ENCODE measurements at regions not wholly inside any gene's neighbourhood (a gene's known extent, or its start where the extent isn't known, plus 50 kb on each side); places are given as distances from the start of the nearest gene placed in this dataset.
A peak's percentile ranks its signal among the peaks of the same experiment; 100 is the strongest.

DNA sequence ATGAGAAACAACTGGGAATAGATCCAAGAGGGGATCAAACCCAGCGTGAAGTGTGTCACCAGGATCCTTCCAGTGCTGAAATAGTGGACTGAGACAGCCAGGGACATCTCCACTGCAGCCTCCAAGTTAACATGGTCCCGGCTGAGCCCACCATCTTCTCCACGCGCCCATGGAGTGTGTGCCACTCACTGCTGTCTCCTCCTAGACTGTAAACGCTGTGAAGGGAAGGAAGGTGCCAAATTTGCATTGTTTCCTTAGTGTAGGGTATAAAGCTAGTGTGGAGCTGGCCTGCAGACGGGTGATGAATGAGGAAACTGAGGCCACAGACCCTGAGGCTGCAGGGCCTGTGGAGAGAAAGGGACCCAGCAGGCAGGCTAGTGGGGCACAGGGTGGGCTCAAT is 183.6 kb downstream of the FOXD2 start:
- H3K36me3 Mint-ChIP-seq (ENCODE audit: low read depth, unreplicated experiment): no peaks in the 10 kb centered on the region
- DNase-seq (ENCODE audit: low spot score): no peak
- H3K4me1 Mint-ChIP-seq (ENCODE audit: unreplicated experiment): no peaks in the 10 kb centered on the region
- H3K9me3 Mint-ChIP-seq (ENCODE audit: unreplicated experiment): no peaks in the 10 kb centered on the region
- no peak for TF ChIP-seq CTCF (IDR thresholded peaks at IDR 0.05; ENCODE audit: unreplicated experiment)
- H3K27me3 Mint-ChIP-seq (ENCODE audit: unreplicated experiment): peaks cover 3% of the 10 kb centered on the region
- H3K27ac Mint-ChIP-seq (ENCODE audit: unreplicated experiment): no peak overlapping the region
- H3K4me3 Mint-ChIP-seq (ENCODE audit: unreplicated experiment): no peak overlapping the region

GRCh38 chr1:47621977-47622376 is 184.1 kb downstream of the FOXD2 start:
- DNase-seq (ENCODE audit: low spot score): no peak
- Mint-ChIP-seq H3K9me3 (ENCODE audit: unreplicated experiment) (no peaks in the 10 kb centered on the region), H3K4me1 (ENCODE audit: unreplicated experiment) (no peaks in the 10 kb centered on the region), H3K27ac (ENCODE audit: unreplicated experiment) (no peak overlapping the region), H3K27me3 (ENCODE audit: unreplicated experiment) (peaks cover 4% of the 10 kb centered on the region), H3K36me3 (ENCODE audit: low read depth, unreplicated experiment) (no peaks in the 10 kb centered on the region), H3K4me3 (ENCODE audit: unreplicated experiment) (no peak overlapping the region)
- no peak for TF ChIP-seq CTCF (IDR thresholded peaks at IDR 0.05; ENCODE audit: unreplicated experiment)

DNA sequence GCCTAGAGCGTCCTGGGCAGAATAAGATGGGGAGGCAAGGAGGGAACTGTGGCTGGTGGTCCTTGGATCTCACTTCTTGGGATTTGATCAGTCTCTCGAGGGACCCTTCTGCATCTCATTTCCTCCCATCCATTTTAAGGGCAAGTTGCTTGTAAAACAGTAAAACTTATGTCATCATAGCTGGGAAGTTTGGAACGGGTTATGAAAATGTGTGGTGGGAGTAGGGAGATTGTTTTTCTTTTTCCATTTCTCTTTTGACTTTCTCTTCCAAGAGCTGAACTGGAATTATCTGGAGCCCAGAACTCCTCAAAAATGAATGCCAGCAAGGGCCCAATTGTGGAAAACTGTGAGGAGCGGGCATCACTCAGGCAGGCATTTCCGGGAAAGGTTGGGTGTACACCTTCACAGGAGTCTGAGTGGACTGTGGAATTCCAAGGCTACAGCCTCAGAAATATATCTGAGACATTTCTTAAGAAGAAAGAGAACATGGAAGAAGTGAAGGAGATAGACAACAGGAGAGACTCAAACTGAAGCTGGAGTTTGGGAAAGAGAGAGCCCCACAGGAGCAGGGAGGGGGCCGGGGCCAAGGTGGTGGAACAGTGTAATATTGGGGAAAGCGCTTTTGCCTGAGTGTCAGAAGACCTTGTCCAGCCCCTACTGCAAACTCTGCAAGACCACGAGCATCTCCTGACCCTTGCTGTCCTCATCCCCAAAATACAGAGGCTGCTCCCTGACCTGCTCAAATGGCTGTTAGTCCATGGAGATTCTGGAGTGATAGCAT is 185.1 kb downstream of the FOXD2 start:
- no peak for DNase-seq (ENCODE audit: low spot score)

GRCh38 chr1:47623557-47623940 is 185.7 kb downstream of the FOXD2 start:
- H3K27ac Mint-ChIP-seq (ENCODE audit: unreplicated experiment): no peak overlapping the region
- H3K9me3 Mint-ChIP-seq (ENCODE audit: unreplicated experiment): no peaks in the 10 kb centered on the region
- TF ChIP-seq CTCF (IDR thresholded peaks at IDR 0.05; ENCODE audit: unreplicated experiment): no peak
- peaks cover 7% of the 10 kb centered on the region for H3K27me3 Mint-ChIP-seq (ENCODE audit: unreplicated experiment)
- H3K4me3 Mint-ChIP-seq (ENCODE audit: unreplicated experiment): no peak overlapping the region
- peak; percentile 2 for DNase-seq (ENCODE audit: low spot score)
- H3K4me1 Mint-ChIP-seq (ENCODE audit: unreplicated experiment): no peaks in the 10 kb centered on the region
- no peaks in the 10 kb centered on the region for H3K36me3 Mint-ChIP-seq (ENCODE audit: low read depth, unreplicated experiment)

More for the DNA sequence above, 185.1 kb downstream of the FOXD2 start:
- no peaks in the 10 kb centered on the region for H3K36me3 Mint-ChIP-seq (ENCODE audit: low read depth, unreplicated experiment)
- peaks cover 7% of the 10 kb centered on the region for H3K27me3 Mint-ChIP-seq (ENCODE audit: unreplicated experiment)
- H3K27ac Mint-ChIP-seq (ENCODE audit: unreplicated experiment): no peak overlapping the region
- TF ChIP-seq CTCF (IDR thresholded peaks at IDR 0.05; ENCODE audit: unreplicated experiment): no peak
- no peaks in the 10 kb centered on the region for H3K4me1 Mint-ChIP-seq (ENCODE audit: unreplicated experiment)
- H3K9me3 Mint-ChIP-seq (ENCODE audit: unreplicated experiment): no peaks in the 10 kb centered on the region
- H3K4me3 Mint-ChIP-seq (ENCODE audit: unreplicated experiment): no peak overlapping the region

DNA sequence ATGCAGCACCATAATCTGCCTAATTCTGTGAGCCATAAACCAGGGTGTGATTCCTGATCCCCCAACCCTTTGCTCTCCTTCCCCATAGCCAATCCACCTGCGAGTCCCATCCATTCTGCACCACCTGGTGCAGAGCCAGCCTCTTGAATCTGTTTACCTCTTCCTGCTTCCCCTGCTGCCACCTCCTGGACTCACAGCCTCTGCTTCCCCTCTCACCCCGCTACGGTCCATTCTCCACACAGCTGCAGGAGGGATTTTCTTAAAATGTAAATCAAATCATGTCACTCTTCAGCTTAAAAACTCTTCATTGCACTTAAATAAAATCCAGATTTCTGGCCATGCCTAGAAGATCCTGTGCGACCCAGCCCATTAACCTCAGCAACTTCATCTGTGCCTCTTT is 186.7 kb downstream of the FOXD2 start:
- no peak for TF ChIP-seq CTCF (IDR thresholded peaks at IDR 0.05; ENCODE audit: unreplicated experiment)
- Mint-ChIP-seq H3K36me3 (ENCODE audit: low read depth, unreplicated experiment) (no peaks in the 10 kb centered on the region), H3K4me3 (ENCODE audit: unreplicated experiment) (no peak overlapping the region), H3K27ac (ENCODE audit: unreplicated experiment) (no peak overlapping the region), H3K9me3 (ENCODE audit: unreplicated experiment) (no peaks in the 10 kb centered on the region), H3K4me1 (ENCODE audit: unreplicated experiment) (no peaks in the 10 kb centered on the region), H3K27me3 (ENCODE audit: unreplicated experiment) (peaks cover 7% of the 10 kb centered on the region)
- DNase-seq (ENCODE audit: low spot score): peak; percentile 15
